DOHH2 (cell line): ENCODE measurements at regions not wholly inside any gene's neighbourhood (a gene's known extent, or its start where the extent isn't known, plus 50 kb on each side); places are given as distances from the start of the nearest gene placed in this dataset.

ENCODE experiments used
- H3F3A ChIP-seq: fragments of 200-600 bp; sonication (generic), shearing (Covaris generic); 2 replicates; pipeline ENCODE4 v1.6.0; 2016; ENCODE audit warnings: antibody characterized with exemption, mild to moderate bottlenecking; ENCODE audit not compliant: control insufficient read depth, insufficient read depth
- H3K27ac ChIP-seq: fragments of 200-600 bp; sonication (generic); 2 replicates; pipeline ENCODE4 v1.5.1; 2014; ENCODE audit warnings: low read depth, mild to moderate bottlenecking, low read length, moderate library complexity
- H3K27me3 ChIP-seq: fragments of 200-600 bp; sonication (generic); 2 replicates; pipeline ENCODE4 v1.6.1; 2014; ENCODE audit warnings: mild to moderate bottlenecking, low read length, mixed read lengths; ENCODE audit not compliant: control insufficient read depth
- H3K36me3 ChIP-seq: fragments of 200-600 bp; sonication (generic); 2 replicates; pipeline ENCODE4 v1.6.1; 2014; ENCODE audit warnings: mild to moderate bottlenecking, low read length, moderate library complexity, mixed read lengths; ENCODE audit not compliant: control insufficient read depth
- H3K4me1 ChIP-seq: fragments of 200-600 bp; sonication (generic); 2 replicates; pipeline ENCODE4 v1.6.1; 2014; ENCODE audit warnings: mild to moderate bottlenecking, low read length, mixed read lengths; ENCODE audit not compliant: control insufficient read depth
- H3K4me2 ChIP-seq: fragments of 200-600 bp; sonication (generic); 2 replicates; pipeline ENCODE4 v1.6.0; 2014; ENCODE audit warnings: mild to moderate bottlenecking, low read length, moderate library complexity
- H3K4me3 ChIP-seq: fragments of 200-600 bp; sonication (generic); 2 replicates; pipeline ENCODE4 v1.5.1; 2014; ENCODE audit warnings: mild to moderate bottlenecking, low read length, mixed read lengths
- H3K79me2 ChIP-seq: fragments of 200-600 bp; sonication (generic); 2 replicates; pipeline ENCODE4 v1.6.1; 2014; ENCODE audit warnings: mild to moderate bottlenecking, low read length, mixed read lengths; ENCODE audit not compliant: control insufficient read depth
- H3K9me2 ChIP-seq: fragments of 200-600 bp; sonication (generic); replicated peaks from 2 replicates; pipeline ENCODE4 v1.6.1; 2014; ENCODE audit warnings: mild to moderate bottlenecking, low read length, mixed read lengths; ENCODE audit not compliant: control insufficient read depth
- H3K9me3 ChIP-seq: fragments of 200-600 bp; sonication (generic); 2 replicates; pipeline ENCODE4 v1.6.1; 2014; ENCODE audit warnings: antibody characterized with exemption, low read length, mixed read lengths; ENCODE audit not compliant: control insufficient read depth, insufficient read depth
- H4K20me1 ChIP-seq: fragments of 200-600 bp; sonication (generic); 2 replicates; pipeline ENCODE4 v1.6.0; 2014; ENCODE audit warnings: low read depth, mild to moderate bottlenecking, antibody characterized with exemption, low read length, moderate library complexity; ENCODE audit not compliant: control insufficient read depth, insufficient read depth
- EZH2phosphoT487 ChIP-seq: fragments of 200-600 bp; sonication (generic); IDR thresholded peaks from 2 replicates; pipeline ENCODE4 v1.6.1; 2017; ENCODE audit warnings: borderline replicate concordance, mild to moderate bottlenecking, antibody characterized with exemption, low read length, moderate library complexity, mixed read lengths
- TF ChIP-seq, protein P1 (sequence below): fragments of 200-600 bp; sonication (generic); IDR thresholded peaks from one replicate; pipeline ENCODE4 v1.5.1; 2014; ENCODE audit warnings: antibody characterized with exemption, mild to moderate bottlenecking, low read depth, low read length; ENCODE audit not compliant: poor library complexity, severe bottlenecking

DNA sequence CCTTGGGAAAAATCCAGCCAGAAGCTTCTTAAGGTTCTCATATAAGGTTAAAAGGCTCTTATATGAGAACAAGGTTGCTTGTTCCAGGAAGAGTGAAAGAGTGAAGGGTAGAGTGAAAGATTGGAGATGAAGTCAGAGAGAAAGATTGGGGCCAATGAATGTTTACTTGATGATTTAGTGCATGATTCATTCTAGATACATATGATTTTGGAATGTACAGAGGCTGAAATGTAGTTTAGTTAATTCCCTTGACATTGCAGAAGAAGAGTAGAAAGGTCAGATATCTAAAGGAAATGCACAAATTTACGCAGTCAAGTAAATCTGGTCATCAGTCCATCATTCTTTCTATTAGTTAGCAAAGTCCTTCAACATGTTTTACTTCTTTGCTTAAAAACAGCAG, 619.8 kb upstream of the ZNF717 start:
- no peak overlapping the region for H3K4me2 ChIP-seq
- no peak overlapping the region for H3K27ac ChIP-seq
- H4K20me1 ChIP-seq = no peaks in the 10 kb centered on the region
- no peaks in the 10 kb centered on the region for H3K9me2 ChIP-seq
- H3K4me1 ChIP-seq = no peaks in the 10 kb centered on the region
- no peak for TF ChIP-seq EZH2phosphoT487
- TF ChIP-seq, protein P1, sequence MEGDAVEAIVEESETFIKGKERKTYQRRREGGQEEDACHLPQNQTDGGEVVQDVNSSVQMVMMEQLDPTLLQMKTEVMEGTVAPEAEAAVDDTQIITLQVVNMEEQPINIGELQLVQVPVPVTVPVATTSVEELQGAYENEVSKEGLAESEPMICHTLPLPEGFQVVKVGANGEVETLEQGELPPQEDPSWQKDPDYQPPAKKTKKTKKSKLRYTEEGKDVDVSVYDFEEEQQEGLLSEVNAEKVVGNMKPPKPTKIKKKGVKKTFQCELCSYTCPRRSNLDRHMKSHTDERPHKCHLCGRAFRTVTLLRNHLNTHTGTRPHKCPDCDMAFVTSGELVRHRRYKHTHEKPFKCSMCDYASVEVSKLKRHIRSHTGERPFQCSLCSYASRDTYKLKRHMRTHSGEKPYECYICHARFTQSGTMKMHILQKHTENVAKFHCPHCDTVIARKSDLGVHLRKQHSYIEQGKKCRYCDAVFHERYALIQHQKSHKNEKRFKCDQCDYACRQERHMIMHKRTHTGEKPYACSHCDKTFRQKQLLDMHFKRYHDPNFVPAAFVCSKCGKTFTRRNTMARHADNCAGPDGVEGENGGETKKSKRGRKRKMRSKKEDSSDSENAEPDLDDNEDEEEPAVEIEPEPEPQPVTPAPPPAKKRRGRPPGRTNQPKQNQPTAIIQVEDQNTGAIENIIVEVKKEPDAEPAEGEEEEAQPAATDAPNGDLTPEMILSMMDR = no peak
- no peaks in the 10 kb centered on the region for H3K79me2 ChIP-seq
- no peak overlapping the region for H3K4me3 ChIP-seq
- no peaks in the 10 kb centered on the region for H3K27me3 ChIP-seq
- H3K36me3 ChIP-seq = no peaks in the 10 kb centered on the region
- no peaks in the 10 kb centered on the region for H3K9me3 ChIP-seq
- no peaks in the 10 kb centered on the region for H3F3A ChIP-seq

DNA sequence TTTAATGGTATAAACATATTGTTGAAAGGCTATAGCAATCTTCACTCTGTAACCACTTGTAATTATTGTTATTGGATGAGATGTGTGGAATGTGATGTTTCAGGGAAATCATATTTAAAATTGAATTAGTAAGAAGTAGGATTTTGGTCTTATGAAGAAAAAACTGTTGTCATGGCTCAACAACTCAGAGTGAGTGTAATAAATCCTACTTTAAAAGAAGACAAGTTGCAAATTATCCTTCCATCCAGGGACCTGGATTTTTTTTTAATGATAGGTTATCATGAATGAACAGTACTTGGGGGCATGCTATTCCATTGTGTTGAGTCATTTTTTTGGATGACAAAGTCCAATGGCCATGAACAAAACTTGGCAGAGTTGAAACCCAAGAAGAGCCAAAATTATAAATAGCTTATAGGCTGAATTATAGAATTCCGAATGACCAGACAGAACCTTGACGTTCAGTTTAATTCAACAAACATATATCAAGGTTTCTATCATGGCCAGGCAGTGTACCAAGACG, 625.5 kb upstream of the ZNF717 start:
- no peaks in the 10 kb centered on the region for H3K36me3 ChIP-seq
- H3K4me1 ChIP-seq = no peaks in the 10 kb centered on the region
- no peaks in the 10 kb centered on the region for H4K20me1 ChIP-seq
- H3K9me3 ChIP-seq = no peaks in the 10 kb centered on the region
- H3K9me2 ChIP-seq = no peaks in the 10 kb centered on the region
- H3K4me3 ChIP-seq = no peak overlapping the region
- H3K27me3 ChIP-seq = no peaks in the 10 kb centered on the region
- H3K4me2 ChIP-seq = no peak overlapping the region
- TF ChIP-seq, protein P1 = no peak
- no peak for TF ChIP-seq EZH2phosphoT487
- H3K79me2 ChIP-seq = no peaks in the 10 kb centered on the region
- H3F3A ChIP-seq = no peaks in the 10 kb centered on the region
- H3K27ac ChIP-seq = no peak overlapping the region

DNA sequence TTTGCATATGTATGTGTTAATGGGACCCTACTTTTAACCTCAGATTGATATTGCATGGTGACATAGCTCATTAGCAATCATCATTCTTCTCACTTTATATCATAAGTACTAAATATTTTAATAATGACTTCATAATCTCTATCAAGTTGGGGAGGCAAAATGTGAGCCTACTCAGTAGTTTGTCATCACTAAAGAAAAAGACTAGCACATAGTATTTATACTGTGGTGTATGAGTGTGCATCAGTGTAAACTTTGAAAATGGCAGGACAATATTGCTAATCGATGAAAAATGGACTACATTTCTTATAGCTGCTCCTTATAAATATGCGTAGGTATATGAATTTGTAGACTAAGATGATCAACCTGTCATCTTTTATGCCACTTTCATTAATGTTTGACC, 624.5 kb upstream of the ROBO2 start:
- no peaks in the 10 kb centered on the region for H3K9me3 ChIP-seq
- H3K4me3 ChIP-seq = no peak overlapping the region
- no peaks in the 10 kb centered on the region for H3K4me1 ChIP-seq
- no peaks in the 10 kb centered on the region for H3F3A ChIP-seq
- no peaks in the 10 kb centered on the region for H3K9me2 ChIP-seq
- TF ChIP-seq, protein P1 = no peak
- TF ChIP-seq EZH2phosphoT487 = no peak
- H3K27me3 ChIP-seq = no peaks in the 10 kb centered on the region
- no peaks in the 10 kb centered on the region for H3K79me2 ChIP-seq
- H3K36me3 ChIP-seq = no peaks in the 10 kb centered on the region
- H3K27ac ChIP-seq = no peak overlapping the region
- no peak overlapping the region for H3K4me2 ChIP-seq
- no peaks in the 10 kb centered on the region for H4K20me1 ChIP-seq
